ENCODE measurements at regions not wholly inside any gene's neighbourhood (a gene's known extent, or its start where the extent isn't known, plus 50 kb on each side); places are given as distances from the start of the nearest gene placed in this dataset.

- no peak overlapping the region for H3K4me3 ChIP-seq (replicated peaks; ENCODE audit: low read depth, low read length)
- TF ChIP-seq CTCF (IDR thresholded peaks at IDR 0.05; ENCODE audit: low read depth, low read length, missing control alignments): no peak
- no peak for DNase-seq (ENCODE audit: extremely low read depth, low read depth)
These were observed 1285.1 kb downstream of the XPNPEP1 start for GRCh38 chr10:108638225-108638624.

- DNase-seq (ENCODE audit: extremely low read depth, low read depth): no peak
- no peak overlapping the region for H3K4me3 ChIP-seq (replicated peaks; ENCODE audit: low read depth, low read length)
- TF ChIP-seq CTCF (IDR thresholded peaks at IDR 0.05; ENCODE audit: low read depth, low read length, missing control alignments): no peak
These were observed 1290.3 kb downstream of the XPNPEP1 start for GRCh38 chr10:108633046-108633445.

DNA sequence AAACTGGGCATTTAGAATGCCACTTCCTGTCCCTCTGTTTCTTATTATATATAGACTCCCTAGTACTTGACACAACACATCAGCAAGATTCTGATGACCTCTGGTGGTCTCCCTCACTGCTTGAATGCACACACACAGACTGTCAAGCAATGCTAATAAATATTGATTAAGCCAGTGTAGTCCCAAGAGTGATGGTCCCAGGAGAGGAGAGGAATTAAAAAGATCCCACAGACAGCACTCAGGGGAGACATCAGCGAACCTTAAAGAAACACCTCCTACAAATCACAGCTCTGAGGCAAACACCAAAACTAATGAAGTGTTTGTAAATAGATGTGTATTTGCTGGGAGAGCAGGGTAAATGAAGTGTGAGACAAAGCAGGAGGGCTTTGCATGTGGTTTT lies 1291.2 kb downstream of the XPNPEP1 start:
- no peak for TF ChIP-seq CTCF (IDR thresholded peaks at IDR 0.05; ENCODE audit: low read depth, low read length, missing control alignments)

GRCh38 chr10:108631332-108631731 lies 1292.0 kb downstream of the XPNPEP1 start:
- H3K4me3 ChIP-seq (replicated peaks; ENCODE audit: low read depth, low read length): no peak overlapping the region
- DNase-seq (ENCODE audit: extremely low read depth, low read depth): no peak
- no peak for TF ChIP-seq CTCF (IDR thresholded peaks at IDR 0.05; ENCODE audit: low read depth, low read length, missing control alignments)

More for the DNA sequence above, 1291.2 kb downstream of the XPNPEP1 start:
- DNase-seq (ENCODE audit: extremely low read depth, low read depth): no peak
- no peak overlapping the region for H3K4me3 ChIP-seq (replicated peaks; ENCODE audit: low read depth, low read length)

- no peak for TF ChIP-seq CTCF (IDR thresholded peaks at IDR 0.05; ENCODE audit: low read depth, low read length, missing control alignments)
- H3K4me3 ChIP-seq (replicated peaks; ENCODE audit: low read depth, low read length): no peak overlapping the region
- no peak for DNase-seq (ENCODE audit: extremely low read depth, low read depth)
These were observed 1293.5 kb downstream of the XPNPEP1 start for GRCh38 chr10:108629834-108630233.

DNA sequence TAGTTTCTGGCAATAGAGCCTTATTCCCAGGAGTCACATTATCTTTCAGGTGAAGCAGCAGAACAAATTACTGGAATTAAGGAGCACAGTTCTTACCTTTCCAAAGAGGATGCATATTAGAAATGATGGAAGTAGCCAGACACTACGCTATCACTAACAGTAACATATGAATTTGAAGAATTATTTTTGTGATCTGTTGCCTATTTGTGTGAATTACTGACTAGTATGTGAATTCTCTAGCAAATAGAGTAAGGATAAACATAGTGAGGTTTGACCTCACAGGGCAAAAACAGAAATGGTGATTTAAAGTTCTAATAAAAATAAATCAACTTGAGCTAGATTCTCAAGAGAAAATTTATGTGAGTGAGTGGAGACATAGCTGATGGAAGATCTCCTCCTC lies 1299.3 kb downstream of the XPNPEP1 start:
- H3K4me3 ChIP-seq (replicated peaks; ENCODE audit: low read depth, low read length): no peak overlapping the region
- no peak for TF ChIP-seq CTCF (IDR thresholded peaks at IDR 0.05; ENCODE audit: low read depth, low read length, missing control alignments)
- DNase-seq (ENCODE audit: extremely low read depth, low read depth): no peak

GRCh38 chr10:108620821-108621534 lies 1302.3 kb downstream of the XPNPEP1 start:
- H3K4me3 ChIP-seq (replicated peaks; ENCODE audit: low read depth, low read length): no peak overlapping the region
- TF ChIP-seq CTCF (IDR thresholded peaks at IDR 0.05; ENCODE audit: low read depth, low read length, missing control alignments): no peak
- DNase-seq (ENCODE audit: extremely low read depth, low read depth): no peak
